ENCODE measurements at regions not wholly inside any gene's neighbourhood (a gene's known extent, or its start where the extent isn't known, plus 50 kb on each side); places are given as distances from the start of the nearest gene placed in this dataset.

GRCh38 chr12:125244338-125244737, 179.1 kb downstream of the AACS start:
- POLR2A ChIA-PET: no interaction called here
- no peak for TF ChIP-seq CTCF (IDR thresholded peaks at IDR 0.05)
- CTCF ChIA-PET: no interaction called here
- ATAC-seq (no peak), DNase-seq (no peak)
- intact Hi-C loops (cut with micrococcal nuclease): no loop called here
- Mint-ChIP-seq H3K4me3 (no peak overlapping the region), H3K4me1 (ENCODE audit: low read depth) (no peaks in the 10 kb centered on the region), H3K27me3 (peaks cover 7% of the 10 kb centered on the region), H3K9me3 (no peaks in the 10 kb centered on the region), H3K27ac (no peak overlapping the region), H3K36me3 (ENCODE audit: low read depth) (no peaks in the 10 kb centered on the region)

- POLR2A ChIA-PET: no interaction called here
- H3K4me3 Mint-ChIP-seq: no peak overlapping the region
- H3K27me3 Mint-ChIP-seq: peaks cover 8% of the 10 kb centered on the region
- H3K9me3 Mint-ChIP-seq: no peaks in the 10 kb centered on the region
- no peaks in the 10 kb centered on the region for H3K4me1 Mint-ChIP-seq (ENCODE audit: low read depth)
- intact Hi-C loops (cut with micrococcal nuclease): no loop called here
- no peak for TF ChIP-seq CTCF (IDR thresholded peaks at IDR 0.05)
- no peaks in the 10 kb centered on the region for H3K36me3 Mint-ChIP-seq (ENCODE audit: low read depth)
- ATAC-seq: no peak
- CTCF ChIA-PET: no interaction called here
- DNase-seq: no peak
- no peak overlapping the region for H3K27ac Mint-ChIP-seq
Observed at GRCh38 chr12:125245581-125246557, 180.6 kb downstream of the AACS start.

- peaks cover 8% of the 10 kb centered on the region for H3K27me3 Mint-ChIP-seq
- TF ChIP-seq CTCF (IDR thresholded peaks at IDR 0.05): no peak
- CTCF ChIA-PET: no interaction called here
- H3K4me3 Mint-ChIP-seq: no peak overlapping the region
- intact Hi-C loops (cut with micrococcal nuclease): no loop called here
- H3K4me1 Mint-ChIP-seq (ENCODE audit: low read depth): no peaks in the 10 kb centered on the region
- H3K27ac Mint-ChIP-seq: no peak overlapping the region
- ATAC-seq: no peak
- POLR2A ChIA-PET: interaction anchor here (1.1 kb wide), 1 partner anchor 11 kb away, joined by 4 read pairs; no protein-coding TSS in a partner anchor
- no peaks in the 10 kb centered on the region for H3K36me3 Mint-ChIP-seq (ENCODE audit: low read depth)
- no peaks in the 10 kb centered on the region for H3K9me3 Mint-ChIP-seq
- DNase-seq: no peak
Observed at GRCh38 chr12:125247477-125247876, 182.2 kb downstream of the AACS start.

- DNase-seq: no peak
- ATAC-seq: no peak
- Mint-ChIP-seq H3K27ac (no peak overlapping the region), H3K4me1 (ENCODE audit: low read depth) (no peaks in the 10 kb centered on the region), H3K9me3 (no peaks in the 10 kb centered on the region), H3K36me3 (ENCODE audit: low read depth) (no peaks in the 10 kb centered on the region), H3K4me3 (no peak overlapping the region), H3K27me3 (peaks cover 8% of the 10 kb centered on the region)
- ChIA-PET CTCF (interaction anchor here (1.2 to 1.4 kb wide), 2 partner anchors 11 to 12 kb away, joined by 3 to 5 read pairs; no protein-coding TSS in a partner anchor), POLR2A (no interaction called here)
- TF ChIP-seq CTCF (IDR thresholded peaks at IDR 0.05): no peak
- intact Hi-C loops (cut with micrococcal nuclease): no loop called here
Observed at GRCh38 chr12:125249066-125249824, 184.0 kb downstream of the AACS start.

- ChIA-PET CTCF (interaction anchor here (1.2 to 1.4 kb wide), 2 partner anchors 10 to 13 kb away, joined by 3 to 5 read pairs; no protein-coding TSS in a partner anchor), POLR2A (no interaction called here)
- no peaks in the 10 kb centered on the region for H3K4me1 Mint-ChIP-seq (ENCODE audit: low read depth)
- peaks cover 7% of the 10 kb centered on the region for H3K27me3 Mint-ChIP-seq
- H3K4me3 Mint-ChIP-seq: no peak overlapping the region
- TF ChIP-seq CTCF (IDR thresholded peaks at IDR 0.05): no peak
- intact Hi-C loops (cut with micrococcal nuclease): no loop called here
- H3K9me3 Mint-ChIP-seq: no peaks in the 10 kb centered on the region
- H3K27ac Mint-ChIP-seq: no peak overlapping the region
- DNase-seq (no peak), ATAC-seq (no peak)
- no peaks in the 10 kb centered on the region for H3K36me3 Mint-ChIP-seq (ENCODE audit: low read depth)
Observed at GRCh38 chr12:125249932-125250331, 184.7 kb downstream of the AACS start.
